GM18951 (cell line): ENCODE measurements at regions not wholly inside any gene's neighbourhood (a gene's known extent, or its start where the extent isn't known, plus 50 kb on each side); places are given as distances from the start of the nearest gene placed in this dataset.

Experiments
- POLR2A ChIP-seq: IDR thresholded peaks from 4 replicates; pipeline ENCODE4 v1.6.1; 2011; ENCODE audit warnings: mild to moderate bottlenecking; ENCODE audit not compliant: insufficient read length, insufficient read depth; ENCODE audit errors: extremely low read depth
- in situ Hi-C: fragments of 300-500 bp; cut with MboI; formaldehyde crosslinking; loops from one replicate; pipeline ENCODE4 v1.12.0; 2022; ENCODE audit warnings: low sequenced_read_pairs, mixed read lengths, inconsistent platforms; ENCODE audit not compliant: unreplicated experiment

DNA sequence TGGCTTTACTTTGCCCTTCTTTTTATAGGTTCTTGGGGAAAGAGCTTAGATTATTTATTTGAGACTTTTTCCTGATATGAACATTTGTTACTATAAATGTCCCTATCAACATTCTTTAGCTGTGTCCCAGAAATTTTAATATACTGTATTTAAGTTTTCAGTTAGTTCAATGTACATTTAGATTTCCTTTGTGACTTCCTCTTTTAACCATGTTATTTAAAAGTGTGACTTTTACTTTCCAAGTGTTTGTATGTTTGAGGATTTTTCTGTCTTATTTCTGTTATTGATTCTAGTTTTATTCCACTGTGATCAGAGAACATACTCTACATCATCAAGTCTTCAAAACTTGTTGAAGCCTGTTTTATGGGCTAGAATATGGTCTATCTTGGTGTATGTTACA, 72.7 kb upstream of the SPRY2 start:
- in situ Hi-C loops, result no loop called here
- no peak for TF ChIP-seq POLR2A

- no peak for TF ChIP-seq POLR2A
- in situ Hi-C loops, result no loop called here
Observed at GRCh38 chr13:80408270-80408669, 67.3 kb upstream of the SPRY2 start.

- in situ Hi-C loops, result no loop called here
- no peak for TF ChIP-seq POLR2A
Observed at GRCh38 chr13:80400865-80401426, 60.0 kb upstream of the SPRY2 start.

GRCh38 chr13:80400164-80400864, 59.4 kb upstream of the SPRY2 start:
- in situ Hi-C loops, result no loop called here
- no peak for TF ChIP-seq POLR2A

DNA sequence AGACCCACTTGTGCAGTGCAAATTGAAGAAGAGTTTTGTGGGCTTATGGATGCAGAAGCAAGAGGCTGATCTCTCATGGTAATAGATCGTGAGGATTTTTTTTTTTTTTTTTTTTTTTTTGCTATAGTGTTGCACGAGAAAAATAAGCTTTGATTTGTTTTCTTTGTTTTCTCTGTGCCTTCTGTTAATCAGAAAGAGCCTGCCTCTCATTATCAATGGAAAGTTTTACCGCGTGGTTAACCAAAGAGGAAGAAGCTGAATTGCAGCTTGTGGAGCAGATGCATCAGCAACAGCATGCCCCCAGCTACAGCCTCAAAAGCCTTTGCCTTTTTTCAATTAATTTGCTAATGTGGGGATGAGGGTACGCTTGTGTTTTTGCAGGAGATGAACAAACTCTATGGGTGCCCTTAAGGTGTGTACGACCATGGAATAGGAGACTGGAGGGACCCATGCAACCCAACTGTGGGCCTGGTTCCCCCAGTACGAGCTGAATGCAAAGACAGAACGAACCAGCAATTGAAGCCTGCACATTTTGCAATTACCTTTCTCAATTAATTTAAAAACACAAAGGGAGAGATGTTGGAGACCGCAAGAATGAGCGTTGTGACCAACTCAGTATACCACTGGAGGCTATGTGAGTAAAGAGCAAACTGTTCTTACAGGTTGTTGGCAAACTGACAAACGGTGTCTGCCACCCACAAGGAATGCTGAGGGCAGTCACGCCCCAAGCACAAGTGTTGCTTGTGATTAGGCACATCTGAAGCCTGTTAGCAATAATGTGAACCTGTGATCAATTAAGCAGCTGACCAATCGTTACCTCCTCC, 58.6 kb upstream of the SPRY2 start:
- TF ChIP-seq POLR2A, result no peak

More for the DNA sequence above, 58.6 kb upstream of the SPRY2 start:
- in situ Hi-C loops, result no loop called here
